Liver (tissue), 8 donors: ENCODE measurements at regions not wholly inside any gene's neighbourhood (a gene's known extent, or its start where the extent isn't known, plus 50 kb on each side); places are given as distances from the start of the nearest gene placed in this dataset.
"Not testable (repeated sequence)": the region's sequence is repeated elsewhere in the genome, so short reads cannot be mapped to it uniquely, and the experiment has no call there.

Experiments
- DNase-seq: peaks from one replicate; pipeline ENCODE4 v3.0.0-alpha.2; 2017; ENCODE audit warnings: low spot score
- H3K27ac ChIP-seq, 2 donors: one replicate each; pipeline ENCODE4 v1.7.0; 2013; ENCODE audit warnings: inconsistent platforms in 2 of 2, low read length in 2 of 2, control low read depth in 1 of 2, low read depth in 1 of 2, mild to moderate bottlenecking in 1 of 2
- H3K27me3 ChIP-seq, 4 donors: one replicate each; pipeline versions ENCODE4 v1.6.1 to v1.7.0; 2013; ENCODE audit warnings: low read length in 3 of 4, inconsistent platforms in 1 of 4, mild to moderate bottlenecking in 1 of 4, moderate library complexity in 1 of 4; ENCODE audit not compliant: control insufficient read depth in 4 of 4, insufficient read depth in 4 of 4
- H3K36me3 ChIP-seq, 4 donors: one replicate each; pipeline versions ENCODE4 v1.6.1 to v1.7.0; 2013; ENCODE audit warnings: low read length in 3 of 4, mild to moderate bottlenecking in 3 of 4, low read depth in 1 of 4, moderate library complexity in 1 of 4; ENCODE audit not compliant: control insufficient read depth in 4 of 4, insufficient read depth in 3 of 4
- H3K4me1 ChIP-seq, 4 donors: one replicate each; pipeline versions ENCODE4 v1.6.1 to v1.7.0; 2013; ENCODE audit warnings: low read length in 3 of 4, mild to moderate bottlenecking in 3 of 4, moderate library complexity in 1 of 4; ENCODE audit not compliant: control insufficient read depth in 4 of 4, insufficient read depth in 4 of 4
- H3K4me3 ChIP-seq, 3 donors: one replicate each; pipeline versions ENCODE4 v1.6.1 to v1.7.0; 2013; ENCODE audit warnings: low read length in 3 of 3, control low read depth in 1 of 3, low read depth in 1 of 3, mild to moderate bottlenecking in 1 of 3
- H3K9ac ChIP-seq, 2 donors: one replicate each; pipeline ENCODE4 v1.7.0; 2013; ENCODE audit warnings: low read length in 2 of 2, mild to moderate bottlenecking in 2 of 2, moderate library complexity in 2 of 2, control low read depth in 1 of 2, low read depth in 1 of 2
- H3K9me3 ChIP-seq, 4 donors: one replicate each; pipeline versions ENCODE4 v1.6.1 to v1.7.0; 2013; ENCODE audit warnings: low read length in 3 of 4; ENCODE audit not compliant: control insufficient read depth in 4 of 4
- ATF3 ChIP-seq: IDR thresholded peaks from 2 replicates; pipeline ENCODE4 v1.6.1; 2016; ENCODE audit warnings: antibody characterized with exemption
- CTCF ChIP-seq: fragments of 150-350 bp; IDR thresholded peaks from 2 replicates; pipeline ENCODE4 v1.5.1; 2017; ENCODE audit warnings: improper control_type of control experiment, low read depth, low read length; ENCODE audit not compliant: missing input control
- EGR1 ChIP-seq, 2 donors: IDR thresholded peaks; 2 replicates each; pipeline ENCODE4 v1.6.1; 2016 to 2018; ENCODE audit warnings: antibody characterized with exemption in 2 of 2, low read depth in 2 of 2
- FOXA2 ChIP-seq: IDR thresholded peaks from 2 replicates; pipeline ENCODE4 v1.6.1; 2016; ENCODE audit warnings: antibody characterized with exemption
- GABPA ChIP-seq, 2 donors: IDR thresholded peaks in 1 of 2; conservative IDR thresholded peaks in 1 of 2; 2 replicates each; pipeline ENCODE4 v1.6.1; 2016; ENCODE audit warnings: antibody characterized with exemption in 2 of 2, mild to moderate bottlenecking in 1 of 2, moderate library complexity in 1 of 2
- HNF4A ChIP-seq, 2 donors: conservative IDR thresholded peaks; 2 replicates each; pipeline ENCODE4 v1.6.1; 2016; ENCODE audit warnings: antibody characterized with exemption in 2 of 2, mild to moderate bottlenecking in 2 of 2
- HNF4G ChIP-seq: IDR thresholded peaks from 2 replicates; pipeline ENCODE4 v1.6.1; 2016; ENCODE audit warnings: antibody characterized with exemption
- JUND ChIP-seq, 2 donors: IDR thresholded peaks; 2 replicates each; pipeline ENCODE4 v1.6.1; 2016; ENCODE audit warnings: antibody characterized with exemption in 2 of 2
- MAX ChIP-seq: IDR thresholded peaks from 2 replicates; pipeline ENCODE4 v1.6.1; 2016; ENCODE audit warnings: antibody characterized with exemption
- NR2F2 ChIP-seq: IDR thresholded peaks from 2 replicates; pipeline ENCODE4 v1.6.1; 2016; ENCODE audit warnings: antibody characterized with exemption
- RAD21 ChIP-seq, 2 donors: IDR thresholded peaks; 2 replicates each; pipeline ENCODE4 v1.6.1; 2016; ENCODE audit warnings: antibody characterized with exemption in 2 of 2, mild to moderate bottlenecking in 2 of 2
- REST ChIP-seq: IDR thresholded peaks from 2 replicates; pipeline ENCODE4 v1.6.1; 2016; ENCODE audit warnings: antibody characterized with exemption, mild to moderate bottlenecking
- RXRA ChIP-seq, 2 donors: IDR thresholded peaks; 2 replicates each; pipeline ENCODE4 v1.6.1; 2017 to 2018; ENCODE audit warnings: antibody characterized with exemption in 2 of 2, mild to moderate bottlenecking in 1 of 2
- SP1 ChIP-seq: IDR thresholded peaks from 2 replicates; pipeline ENCODE4 v1.6.1; 2018; ENCODE audit warnings: antibody characterized with exemption, mild to moderate bottlenecking
- TAF1 ChIP-seq: conservative IDR thresholded peaks from 2 replicates; pipeline ENCODE4 v1.6.1; 2016; ENCODE audit warnings: antibody characterized with exemption, mild to moderate bottlenecking
- YY1 ChIP-seq: IDR thresholded peaks from 2 replicates; pipeline ENCODE4 v1.6.1; 2016; ENCODE audit warnings: antibody characterized with exemption, mild to moderate bottlenecking
- ZBTB33 ChIP-seq: IDR thresholded peaks from 2 replicates; pipeline ENCODE4 v1.6.1; 2016; ENCODE audit warnings: antibody characterized with exemption
- WGBS: extraction: QIAGEN DNeasy Blood & Tissue Kit; methylation state at CpG from one replicate; pipeline ENCODE4 v1.1.7; 2013; 5-methylcytosine and 5-hydroxymethylcytosine counted together
- donor health status: healthy.
- donor health status: healthy.
- donor health status: healthy.
- donor health status: healthy.
- donor health status: healthy.

GRCh38 chr6:114816678-114817077 lies 473.9 kb upstream of the HS3ST5 start:
- no peak overlapping the region for H3K4me3 ChIP-seq
- TF ChIP-seq HNF4G: no peak
- no peak for TF ChIP-seq RAD21 (IDR thresholded peaks at IDR 0.05)
- TF ChIP-seq ATF3: no peak
- no peak for TF ChIP-seq EGR1 (IDR thresholded peaks at IDR 0.05; ENCODE audit: low read depth in 2 of 2)
- TF ChIP-seq CTCF: no peak
- TF ChIP-seq RXRA (IDR thresholded peaks at IDR 0.05): no peak
- TF ChIP-seq FOXA2: no peak
- TF ChIP-seq JUND (IDR thresholded peaks at IDR 0.05): no peak
- TF ChIP-seq YY1: no peak
- TF ChIP-seq MAX: no peak
- TF ChIP-seq GABPA (IDR thresholded peaks at IDR 0.05 in 1 of 2, conservative IDR thresholded peaks at IDR 0.05 in 1 of 2): no peak
- TF ChIP-seq HNF4A (conservative IDR thresholded peaks at IDR 0.05): no peak
- TF ChIP-seq SP1: no peak
- TF ChIP-seq ZBTB33: no peak
- no peak for TF ChIP-seq REST
- no peak for TF ChIP-seq NR2F2
- TF ChIP-seq TAF1: no peak
- no peak for DNase-seq
- H3K4me1 ChIP-seq: no peaks in the 10 kb centered on the region
- no peaks in the 10 kb centered on the region for H3K36me3 ChIP-seq
- H3K27me3 ChIP-seq: no peaks in the 10 kb centered on the region
- H3K27ac ChIP-seq: no peak overlapping the region
- H3K9me3 ChIP-seq: no peaks in the 10 kb centered on the region
- no peak overlapping the region for H3K9ac ChIP-seq

- Histone ChIP-seq H3K27ac (no peak overlapping the region), H3K4me1 (no peaks in the 10 kb centered on the region), H3K4me3 (no peak overlapping the region), H3K9ac (no peak overlapping the region), H3K27me3 (no peaks in the 10 kb centered on the region), H3K9me3 (no peaks in the 10 kb centered on the region), H3K36me3 (no peaks in the 10 kb centered on the region)
- DNase-seq: no peak
- TF ChIP-seq ZBTB33 (no peak), RAD21 (IDR thresholded peaks at IDR 0.05) (no peak), YY1 (no peak), FOXA2 (no peak), RXRA (IDR thresholded peaks at IDR 0.05) (no peak), CTCF (no peak), SP1 (no peak), NR2F2 (no peak), JUND (IDR thresholded peaks at IDR 0.05) (no peak)
- WGBS: 80% methylated on average over 3 of the region's 3 CpGs
Observed at GRCh38 chr6:114810468-114810867, 467.6 kb upstream of the HS3ST5 start.

- not testable (repeated sequence) for H3K9me3 ChIP-seq, H3K4me3 ChIP-seq, DNase-seq, H3K4me1 ChIP-seq, H3K9ac ChIP-seq, H3K27ac ChIP-seq, H3K27me3 ChIP-seq, H3K36me3 ChIP-seq
- 85% methylated on average over 12 of the region's 12 CpGs for WGBS
Observed at GRCh38 chr6:114805426-114805825, 462.6 kb upstream of the HS3ST5 start.
